Transverse colon (tissue), 4 donors: ENCODE measurements at regions not wholly inside any gene's neighbourhood (a gene's known extent, or its start where the extent isn't known, plus 50 kb on each side); places are given as distances from the start of the nearest gene placed in this dataset.

Experiments used
- CTCF ChIP-seq, 5 experiments: fragments of 200-600 bp in 3 of 5; fragments of 450-650 bp in 2 of 5; sonication (generic) in 3 of 5; IDR thresholded peaks; 1 replicate in 2 of 5; 2 replicates in 3 of 5; pipeline ENCODE4 v1.5.1; 2016 to 2017; ENCODE audit warnings: antibody characterized with exemption in 5 of 5, inconsistent platforms in 3 of 5, mild to moderate bottlenecking in 2 of 5, moderate library complexity in 1 of 5
- POLR2A ChIP-seq: fragments of 450-650 bp; IDR thresholded peaks from one replicate; pipeline ENCODE4 v1.6.1; 2016; ENCODE audit warnings: antibody characterized with exemption, mild to moderate bottlenecking, moderate library complexity
- POLR2AphosphoS5 ChIP-seq, 3 donors: sonication (generic); formaldehyde crosslinking; IDR thresholded peaks; one replicate each; pipeline ENCODE4 v1.6.1; 2016; ENCODE audit warnings: antibody characterized with exemption in 3 of 3

GRCh38 chr10:89092981-89093380 is 102.4 kb downstream of the FAS start:
- TF ChIP-seq CTCF (IDR thresholded peaks at IDR 0.05) = no peak
- no peak for TF ChIP-seq POLR2A
- no peak for TF ChIP-seq POLR2AphosphoS5 (IDR thresholded peaks at IDR 0.05)
